ENCODE measurements at regions not wholly inside any gene's neighbourhood (a gene's known extent, or its start where the extent isn't known, plus 50 kb on each side); places are given as distances from the start of the nearest gene placed in this dataset.

DNA sequence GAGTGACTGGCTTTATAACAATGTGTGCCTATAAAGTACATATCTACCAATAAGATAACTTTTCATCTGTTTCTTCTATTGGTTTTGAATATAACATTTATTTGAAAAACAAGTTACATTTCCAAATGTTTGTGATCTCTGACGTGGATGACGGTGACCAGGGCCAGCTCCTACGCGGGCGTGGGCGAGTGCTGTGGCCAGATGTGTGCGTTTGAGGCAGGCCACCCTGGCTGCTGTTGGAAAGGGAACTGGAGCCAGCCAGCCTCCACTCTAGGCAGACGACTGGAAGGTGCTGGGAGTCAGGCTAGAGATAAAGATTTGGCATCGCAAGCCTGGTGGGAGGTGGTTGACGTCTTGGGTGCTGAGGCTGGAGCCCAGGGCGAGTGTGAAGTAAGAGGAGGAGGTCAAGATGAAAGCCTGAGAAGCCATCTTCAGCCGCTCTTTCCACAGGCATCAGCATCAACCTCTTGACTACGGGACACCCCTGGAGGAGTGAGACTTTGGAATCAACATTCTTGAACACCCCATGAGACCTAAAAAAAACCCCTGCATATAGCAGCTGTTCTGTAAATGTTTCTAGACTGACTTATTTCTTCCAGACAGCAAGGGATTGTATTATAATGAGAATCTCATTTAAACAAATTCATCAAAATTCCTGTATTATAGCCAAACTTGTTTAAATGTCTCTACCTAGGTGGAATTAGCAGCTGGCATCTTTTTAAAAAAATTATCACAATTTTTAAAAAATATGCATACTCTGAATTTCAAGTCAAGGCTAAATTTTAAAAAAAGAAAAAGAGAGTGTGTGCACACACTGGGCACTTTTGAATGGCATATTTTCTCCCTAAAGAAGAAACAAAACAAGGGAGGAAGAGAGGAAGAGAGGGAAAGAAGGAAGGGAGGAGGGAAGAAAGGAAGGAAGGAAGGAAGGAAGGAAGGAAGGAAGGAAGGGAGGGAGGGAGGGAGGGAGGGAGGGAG is 112.5 kb upstream of the SLC44A3 start:
- no peak for DNase-seq (ENCODE audit: low read depth)

GRCh38 chr1:94702442-94702815 is 117.7 kb upstream of the SLC44A3 start:
- no peak for DNase-seq (ENCODE audit: low read depth)

DNA sequence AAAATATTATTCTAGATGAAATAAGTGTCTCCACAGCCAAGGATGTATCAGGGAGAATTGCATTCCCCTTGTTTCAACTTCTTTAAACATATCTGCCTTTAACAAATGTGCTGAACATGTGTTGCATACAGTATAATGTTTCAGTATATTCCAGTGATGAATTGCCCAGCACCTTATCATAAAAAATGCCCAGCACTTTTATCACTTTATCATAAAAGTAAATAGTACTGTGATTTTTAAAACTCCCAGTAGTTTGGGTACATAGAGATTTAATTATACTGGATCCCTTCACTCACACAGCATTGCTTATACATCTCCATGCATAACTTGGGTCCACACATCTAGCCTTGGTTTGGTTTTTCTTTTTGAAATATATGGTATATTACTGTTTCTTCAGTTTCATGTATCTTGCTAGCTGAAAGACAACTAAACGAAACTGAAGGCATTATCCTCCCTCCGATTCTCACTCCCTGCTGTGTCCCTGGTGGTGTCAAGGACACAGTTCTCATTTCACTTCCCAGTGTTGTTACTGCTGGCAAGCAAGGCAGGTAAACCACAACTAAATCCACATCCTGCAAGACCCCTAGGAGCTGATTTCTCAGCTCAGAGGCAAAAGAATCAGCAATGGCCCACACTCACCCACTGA is 118.2 kb upstream of the SLC44A3 start:
- no peak for DNase-seq (ENCODE audit: low read depth)

DNA sequence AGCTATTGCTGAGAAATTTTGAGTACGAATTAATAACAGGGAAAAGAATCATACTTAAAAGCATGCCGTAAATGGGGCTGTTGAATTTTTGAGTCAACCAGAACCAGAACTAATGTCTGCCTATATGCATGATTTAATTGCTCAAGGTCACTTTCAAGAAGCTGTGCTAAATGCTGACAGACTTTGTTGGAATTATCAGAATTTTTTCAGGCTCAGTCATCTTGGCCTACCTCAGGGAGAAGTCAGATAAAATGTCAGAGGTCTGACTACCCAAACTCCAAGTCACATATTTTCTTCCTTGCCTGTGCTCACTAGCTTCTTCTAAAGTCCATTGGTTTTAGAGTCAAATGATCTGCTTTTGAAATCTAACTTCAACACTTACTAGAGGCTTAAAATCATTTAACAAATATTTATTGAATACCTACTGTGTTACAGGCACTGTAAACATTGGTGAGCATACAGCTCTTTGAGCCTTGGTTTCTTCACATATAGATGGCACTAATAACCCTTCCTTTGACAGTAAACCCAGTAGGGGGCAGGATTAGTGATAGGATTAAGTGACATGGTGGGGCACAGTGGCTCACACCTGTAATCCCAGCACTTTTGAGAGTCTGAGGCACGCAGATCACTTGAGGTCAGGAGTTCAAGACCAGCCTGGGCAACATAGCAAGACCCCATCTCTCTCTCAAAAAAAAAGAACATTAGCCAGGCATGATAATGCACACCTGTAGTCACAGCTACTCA is 121.2 kb upstream of the SLC44A3 start:
- DNase-seq (ENCODE audit: low read depth): no peak

GRCh38 chr1:94698356-94698755 is 121.8 kb upstream of the SLC44A3 start:
- no peak for DNase-seq (ENCODE audit: low read depth)

- no peak for DNase-seq (ENCODE audit: low read depth)
Measured at GRCh38 chr1:94697839-94698238, 122.3 kb upstream of the SLC44A3 start.

- no peak for DNase-seq (ENCODE audit: low read depth)
Measured at GRCh38 chr1:94694226-94694915, 125.8 kb upstream of the SLC44A3 start.

DNA sequence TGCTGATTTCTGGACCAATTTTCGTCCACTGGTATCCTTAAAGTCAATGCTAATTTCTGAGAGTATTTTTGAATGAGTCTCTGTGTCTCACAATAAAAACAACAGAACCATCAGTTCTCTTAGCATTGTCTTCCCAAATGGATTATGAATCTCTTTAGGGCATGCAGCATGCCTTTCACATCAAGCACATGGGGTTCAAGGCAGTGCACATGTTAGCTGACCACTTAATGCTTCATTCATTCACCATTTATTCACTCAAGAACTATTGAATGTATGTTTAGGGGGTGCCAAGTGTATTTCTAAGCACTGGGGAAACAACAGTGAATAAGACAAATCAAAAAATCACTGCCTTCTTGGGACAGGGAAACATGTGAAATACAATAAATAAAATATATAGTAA is 126.7 kb upstream of the SLC44A3 start:
- no peak for DNase-seq (ENCODE audit: low read depth)

DNA sequence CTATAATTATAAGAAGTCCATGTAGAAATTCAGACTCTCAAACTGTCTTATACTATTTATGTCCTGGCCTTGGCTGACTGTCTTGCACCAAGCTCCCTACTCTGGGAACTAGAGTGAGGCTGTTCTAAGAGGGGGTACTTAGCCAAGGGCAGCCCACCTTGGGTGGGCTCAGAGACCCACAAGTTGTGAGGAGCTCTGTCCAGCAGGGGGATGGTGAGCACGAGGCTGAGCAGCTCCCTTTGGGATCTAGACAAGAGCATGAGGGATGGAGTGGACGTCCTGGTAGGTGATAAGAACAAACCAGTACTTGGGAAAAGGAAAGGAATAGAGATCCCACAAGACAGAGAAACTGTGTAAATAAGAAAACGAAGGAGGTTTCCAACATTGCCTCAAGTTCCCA is 127.1 kb upstream of the SLC44A3 start:
- DNase-seq (ENCODE audit: low read depth): no peak

DNA sequence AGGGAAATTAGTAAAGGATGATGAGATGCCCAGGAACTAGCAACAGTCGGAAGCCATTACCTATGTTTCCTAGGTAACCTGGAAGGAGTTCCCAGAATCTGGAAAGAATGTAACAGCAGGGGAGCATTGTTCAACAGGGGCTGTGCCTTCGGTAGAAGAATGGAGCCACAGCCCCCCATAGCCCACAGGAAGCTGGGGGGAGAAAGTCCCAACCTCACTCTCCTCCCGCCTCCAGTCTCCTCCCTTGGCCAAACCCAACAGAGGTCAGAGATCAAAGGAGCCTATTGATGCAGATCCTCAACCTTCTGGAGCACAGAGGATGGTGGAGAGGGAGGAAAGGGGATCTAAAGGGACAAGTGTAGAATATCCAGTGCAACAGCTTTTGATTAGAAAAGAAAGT is 131.5 kb upstream of the SLC44A3 start:
- DNase-seq (ENCODE audit: low read depth): no peak

DNA sequence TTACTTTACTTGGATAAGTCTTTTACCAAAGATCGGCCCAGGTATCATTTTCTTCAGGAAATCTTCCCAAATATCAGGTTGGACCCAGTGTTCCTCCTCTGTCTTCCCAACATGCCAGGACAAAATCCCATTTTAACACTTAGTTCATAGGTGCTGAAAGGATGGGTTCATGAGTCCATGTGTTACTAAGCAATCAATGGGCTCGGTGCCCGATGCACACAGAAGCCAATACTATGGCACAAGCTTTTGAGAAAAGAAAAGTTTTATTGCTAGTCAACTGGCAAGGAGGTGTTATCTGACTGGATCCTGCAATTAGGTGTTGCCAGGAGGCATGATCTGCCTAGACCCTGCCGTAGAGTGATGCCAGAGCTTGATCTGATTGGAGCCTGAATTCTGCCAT is 133.3 kb upstream of the SLC44A3 start:
- DNase-seq (ENCODE audit: low read depth): no peak

GRCh38 chr1:94684690-94685250 is 135.4 kb upstream of the SLC44A3 start:
- no peak for DNase-seq (ENCODE audit: low read depth)

- no peak for DNase-seq (ENCODE audit: low read depth)
Measured at GRCh38 chr1:94683886-94684285, 136.3 kb upstream of the SLC44A3 start.

DNA sequence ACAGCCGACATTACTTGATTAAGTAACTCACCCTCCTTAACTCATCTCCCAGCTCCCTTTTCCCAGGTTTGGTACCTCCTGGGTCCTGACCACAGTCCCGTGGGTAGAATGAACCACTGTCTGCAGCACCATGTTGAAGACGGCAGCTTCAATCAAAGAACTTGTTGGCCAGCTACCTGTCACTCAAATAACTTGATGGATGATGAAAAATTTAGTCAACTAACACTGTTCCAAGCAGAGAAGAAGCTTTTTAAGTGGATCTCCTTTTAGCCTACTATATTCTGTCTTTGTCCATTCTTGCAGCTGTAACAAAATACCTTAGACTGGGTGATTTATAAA is 138.4 kb upstream of the F3 start:
- no peak for DNase-seq (ENCODE audit: low read depth)

GRCh38 chr1:94679332-94680038 is 137.9 kb upstream of the F3 start:
- no peak for DNase-seq (ENCODE audit: low read depth)

DNA sequence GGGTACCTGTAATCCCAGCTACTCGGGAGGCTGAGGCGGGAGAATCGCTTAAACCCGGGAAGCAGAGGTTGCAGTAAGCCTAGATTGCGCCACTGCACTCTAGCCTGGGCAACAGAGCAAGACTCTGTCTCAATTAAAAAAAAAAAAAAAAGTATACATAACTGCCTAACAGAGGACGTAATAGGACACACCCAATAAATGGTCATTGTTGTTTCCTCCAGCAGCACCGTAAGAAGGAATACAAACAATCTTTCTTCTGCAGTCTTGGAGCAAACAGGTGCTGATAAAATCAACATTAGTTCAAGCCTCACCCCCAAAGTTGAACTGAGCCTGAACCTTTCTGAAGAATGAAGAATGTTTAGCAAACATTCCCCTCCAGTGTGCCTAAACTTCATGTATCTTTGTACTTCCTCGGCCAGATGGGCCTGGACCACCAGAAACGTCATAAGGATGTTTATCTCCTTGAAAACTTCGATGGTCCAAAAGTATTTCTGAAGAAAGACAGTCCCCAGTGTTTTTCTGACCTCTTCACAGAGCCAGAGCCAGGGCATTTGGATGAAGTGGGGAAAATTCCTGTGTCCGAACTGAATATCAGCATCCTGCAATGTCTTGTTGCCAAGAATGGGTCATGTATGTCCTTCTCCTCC is 136.8 kb upstream of the F3 start:
- no peak for DNase-seq (ENCODE audit: low read depth)

DNA sequence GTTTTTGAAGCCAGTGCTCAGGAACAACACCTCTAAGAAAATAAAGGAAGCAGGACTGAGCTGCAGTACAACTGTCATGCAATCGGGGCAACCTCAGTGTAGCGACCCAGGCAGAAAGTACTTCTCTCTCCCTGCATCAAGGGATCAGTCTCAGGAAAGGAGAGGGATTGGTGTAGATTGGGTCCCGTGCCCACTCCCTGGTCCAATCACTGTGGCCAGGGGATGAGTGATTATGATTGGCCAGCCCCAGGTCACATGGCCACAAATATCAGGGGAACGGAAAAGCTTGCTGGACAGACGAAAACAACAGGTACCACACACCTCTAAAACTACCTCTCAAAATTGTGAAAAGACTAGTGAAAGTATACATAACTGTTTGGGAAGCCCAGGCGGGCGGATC is 136.2 kb upstream of the F3 start:
- DNase-seq (ENCODE audit: low read depth): no peak

DNA sequence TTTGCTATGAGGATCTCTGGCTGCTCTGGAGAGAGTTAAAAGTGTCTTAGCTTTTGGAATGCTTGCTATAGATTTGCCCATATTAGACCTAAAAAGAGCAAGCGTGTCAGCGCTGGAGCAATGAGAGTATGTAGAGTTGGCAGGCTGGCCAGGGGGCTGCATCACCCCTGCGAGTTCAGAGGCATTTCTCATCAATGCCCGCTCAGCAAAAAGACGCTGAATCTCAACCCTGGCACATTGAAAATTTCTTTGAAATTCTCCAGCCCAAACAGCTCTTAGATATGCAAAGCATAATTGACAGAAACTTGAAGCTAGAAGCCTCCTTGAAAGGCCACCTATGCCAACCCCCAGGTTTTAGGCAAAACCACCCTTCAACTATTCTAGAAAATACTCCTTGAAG is 135.5 kb upstream of the F3 start:
- DNase-seq (ENCODE audit: low read depth): no peak

- DNase-seq (ENCODE audit: low read depth): no peak
Measured at GRCh38 chr1:94676686-94677085, 135.1 kb upstream of the F3 start.

GRCh38 chr1:94675373-94675772 is 133.8 kb upstream of the F3 start:
- no peak for DNase-seq (ENCODE audit: low read depth)

DNA sequence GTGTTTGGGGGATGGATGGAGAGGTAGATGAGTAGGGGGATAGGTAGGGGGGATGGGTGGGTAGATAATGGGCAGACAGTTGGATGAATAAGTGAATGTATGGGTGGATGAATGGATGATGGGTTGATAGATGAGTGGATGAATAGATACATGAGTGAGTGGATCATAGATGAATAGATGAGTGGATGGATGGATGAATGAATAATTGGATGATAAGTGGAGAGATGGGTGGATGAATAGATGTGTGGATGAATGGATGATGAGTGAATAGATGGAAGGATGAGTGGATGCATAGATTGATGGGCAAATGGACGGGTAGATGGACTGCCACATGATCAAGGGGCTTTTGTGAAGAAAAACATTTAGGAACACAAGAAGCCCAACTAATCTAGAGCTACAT is 133.3 kb upstream of the F3 start:
- no peak for DNase-seq (ENCODE audit: low read depth)
